GM18867 (cell line): ENCODE measurements at regions not wholly inside any gene's neighbourhood (a gene's known extent, or its start where the extent isn't known, plus 50 kb on each side); places are given as distances from the start of the nearest gene placed in this dataset.
"Not testable (repeated sequence)": the region's sequence is repeated elsewhere in the genome, so short reads cannot be mapped to it uniquely, and the experiment has no call there.

ENCODE experiments used
- ATAC-seq: cut with Tn5 transposase; IDR thresholded peaks from one replicate; pipeline ENCODE4 v1.9.1; 2021; ENCODE audit warnings: mild to moderate bottlenecking, moderate library complexity; ENCODE audit not compliant: unreplicated experiment

- peak; percentile 24 for ATAC-seq
Measured at GRCh38 chr7:46290374-46291049, 369.4 kb upstream of the IGFBP3 start.

GRCh38 chr7:46288861-46289260 lies 367.8 kb upstream of the IGFBP3 start:
- no peak for ATAC-seq

- no peak for ATAC-seq
Measured at GRCh38 chr7:46288010-46288409, 366.9 kb upstream of the IGFBP3 start.

GRCh38 chr7:46286957-46287356 lies 365.9 kb upstream of the IGFBP3 start:
- no peak for ATAC-seq

GRCh38 chr7:46286356-46286755 lies 365.3 kb upstream of the IGFBP3 start:
- ATAC-seq, result no peak

GRCh38 chr7:46285878-46286277 lies 364.8 kb upstream of the IGFBP3 start:
- ATAC-seq, result no peak

- no peak for ATAC-seq
Measured at GRCh38 chr7:46283852-46284251, 362.8 kb upstream of the IGFBP3 start.

- ATAC-seq, result no peak
Measured at GRCh38 chr7:46282155-46282554, 361.1 kb upstream of the IGFBP3 start.

- no peak for ATAC-seq
Measured at GRCh38 chr7:46281071-46281470, 360.0 kb upstream of the IGFBP3 start.

GRCh38 chr7:46279290-46279689 lies 358.2 kb upstream of the IGFBP3 start:
- ATAC-seq, result no peak

GRCh38 chr7:46264646-46265045 lies 343.6 kb upstream of the IGFBP3 start:
- no peak for ATAC-seq

GRCh38 chr7:46261638-46262037 lies 340.6 kb upstream of the IGFBP3 start:
- not testable (repeated sequence) for ATAC-seq

GRCh38 chr7:46259947-46260346 lies 338.9 kb upstream of the IGFBP3 start:
- no peak for ATAC-seq

GRCh38 chr7:46257761-46258448 lies 336.8 kb upstream of the IGFBP3 start:
- ATAC-seq, result no peak

GRCh38 chr7:46256870-46257661 lies 336.0 kb upstream of the IGFBP3 start:
- ATAC-seq, result no peak

GRCh38 chr7:46253520-46253919 lies 332.4 kb upstream of the IGFBP3 start:
- ATAC-seq, result no peak

GRCh38 chr7:46247664-46248063 lies 326.6 kb upstream of the IGFBP3 start:
- no peak for ATAC-seq

GRCh38 chr7:46245586-46246111 lies 324.6 kb upstream of the IGFBP3 start:
- ATAC-seq, result no peak

- ATAC-seq, result no peak
Measured at GRCh38 chr7:46244757-46245156, 323.7 kb upstream of the IGFBP3 start.

GRCh38 chr7:46243406-46243805 lies 322.3 kb upstream of the IGFBP3 start:
- ATAC-seq, result no peak

GRCh38 chr7:46239846-46240245 lies 318.8 kb upstream of the IGFBP3 start:
- no peak for ATAC-seq

GRCh38 chr7:46237466-46237865 lies 316.4 kb upstream of the IGFBP3 start:
- ATAC-seq, result no peak
